Subcutaneous abdominal adipose tissue (tissue), 5 donors: ENCODE measurements at regions not wholly inside any gene's neighbourhood (a gene's known extent, or its start where the extent isn't known, plus 50 kb on each side); places are given as distances from the start of the nearest gene placed in this dataset.
"Not testable (repeated sequence)": the region's sequence is repeated elsewhere in the genome, so short reads cannot be mapped to it uniquely, and the experiment has no call there.

ENCODE experiments used
- H3K27ac ChIP-seq: one replicate; pipeline ENCODE4 v1.7.0; 2013; ENCODE audit warnings: low read depth, mild to moderate bottlenecking, inconsistent platforms, low read length, moderate library complexity
- H3K27me3 ChIP-seq, 5 donors: one replicate each; pipeline ENCODE4 v1.7.0; 2013; ENCODE audit warnings: low read length in 5 of 5, inconsistent platforms in 1 of 5; ENCODE audit not compliant: control insufficient read depth in 5 of 5, insufficient read depth in 4 of 5
- H3K36me3 ChIP-seq, 5 donors: one replicate each; pipeline ENCODE4 v1.7.0; 2013; ENCODE audit warnings: low read length in 5 of 5; ENCODE audit not compliant: control insufficient read depth in 5 of 5, insufficient read depth in 5 of 5
- H3K4me1 ChIP-seq, 5 donors: one replicate each; pipeline ENCODE4 v1.7.0; 2013; ENCODE audit warnings: low read length in 5 of 5, mild to moderate bottlenecking in 3 of 5, moderate library complexity in 1 of 5; ENCODE audit not compliant: control insufficient read depth in 5 of 5, insufficient read depth in 5 of 5
- H3K4me3 ChIP-seq, 5 donors: one replicate each; pipeline ENCODE4 v1.7.0; 2013; ENCODE audit warnings: low read length in 5 of 5, low read depth in 1 of 5
- H3K9ac ChIP-seq, 5 donors: one replicate each; pipeline ENCODE4 v1.7.0; 2013; ENCODE audit warnings: low read length in 5 of 5, mild to moderate bottlenecking in 4 of 5, moderate library complexity in 3 of 5
- H3K9me3 ChIP-seq, 5 donors: one replicate each; pipeline ENCODE4 v1.7.0; 2013; ENCODE audit warnings: low read length in 5 of 5; ENCODE audit not compliant: control insufficient read depth in 5 of 5
- donor health status: healthy.
- donor health status: healthy.
- donor health status: healthy.
- donor health status: healthy.
- donor health status: healthy.

GRCh38 chr5:89662499-89662898 lies 747.1 kb downstream of the CETN3 start:
- H3K4me1 ChIP-seq: no peaks in the 10 kb centered on the region
- peaks cover 0 to 17% (median 11%) of the 10 kb centered on the region in 5 donors for H3K9me3 ChIP-seq
- H3K9ac ChIP-seq: no peak overlapping the region

GRCh38 chr5:89638871-89639270 lies 755.9 kb upstream of the MEF2C start:
- Histone ChIP-seq H3K27ac (no peak overlapping the region), H3K27me3 (no peaks in the 10 kb centered on the region), H3K4me3 (no peak overlapping the region), H3K9me3 (peaks cover 0 to 9% (median 2%) of the 10 kb centered on the region in 5 donors), H3K4me1 (no peaks in the 10 kb centered on the region), H3K9ac (no peak overlapping the region), H3K36me3 (no peaks in the 10 kb centered on the region)

More at GRCh38 chr5:89662499-89662898, 747.1 kb downstream of the CETN3 start:
- Histone ChIP-seq H3K27me3 (no peaks in the 10 kb centered on the region), H3K4me3 (no peak overlapping the region), H3K27ac (no peak overlapping the region), H3K36me3 (no peaks in the 10 kb centered on the region)

- not testable (repeated sequence) for H3K9ac ChIP-seq, H3K4me3 ChIP-seq
Observed at GRCh38 chr5:89634176-89634575, 751.2 kb upstream of the MEF2C start.

GRCh38 chr5:89630064-89630463 lies 747.1 kb upstream of the MEF2C start:
- H3K9me3 ChIP-seq, H3K9ac ChIP-seq: not testable (repeated sequence)

More at GRCh38 chr5:89634176-89634575, 751.2 kb upstream of the MEF2C start:
- not testable (repeated sequence) for H3K36me3 ChIP-seq, H3K27ac ChIP-seq, H3K4me1 ChIP-seq, H3K27me3 ChIP-seq, H3K9me3 ChIP-seq

GRCh38 chr5:89628876-89629635 lies 746.1 kb upstream of the MEF2C start:
- Histone ChIP-seq H3K36me3 (no peaks in the 10 kb centered on the region), H3K27me3 (no peaks in the 10 kb centered on the region), H3K9me3 (peaks cover 0 to 10% (median 6%) of the 10 kb centered on the region in 5 donors), H3K9ac (no peak overlapping the region), H3K4me3 (no peak overlapping the region), H3K4me1 (no peaks in the 10 kb centered on the region), H3K27ac (no peak overlapping the region)

More at GRCh38 chr5:89630064-89630463, 747.1 kb upstream of the MEF2C start:
- H3K27me3 ChIP-seq, H3K27ac ChIP-seq, H3K4me3 ChIP-seq, H3K4me1 ChIP-seq, H3K36me3 ChIP-seq: not testable (repeated sequence)

GRCh38 chr5:89615839-89616518 lies 733.0 kb upstream of the MEF2C start:
- Histone ChIP-seq H3K4me3 (no peak overlapping the region), H3K9ac (no peak overlapping the region), H3K27ac (no peak overlapping the region), H3K9me3 (no peaks in the 10 kb centered on the region), H3K36me3 (no peaks in the 10 kb centered on the region), H3K4me1 (no peaks in the 10 kb centered on the region), H3K27me3 (no peaks in the 10 kb centered on the region)

- Histone ChIP-seq H3K36me3 (no peaks in the 10 kb centered on the region), H3K4me3 (no peak overlapping the region), H3K9me3 (no peaks in the 10 kb centered on the region), H3K27ac (no peak overlapping the region), H3K9ac (no peak overlapping the region), H3K4me1 (no peaks in the 10 kb centered on the region), H3K27me3 (no peaks in the 10 kb centered on the region)
Observed at GRCh38 chr5:89613222-89613956, 730.4 kb upstream of the MEF2C start.

- Histone ChIP-seq H3K4me1 (no peaks in the 10 kb centered on the region), H3K36me3 (no peaks in the 10 kb centered on the region), H3K27ac (no peak overlapping the region), H3K4me3 (no peak overlapping the region), H3K27me3 (no peaks in the 10 kb centered on the region), H3K9me3 (no peaks in the 10 kb centered on the region), H3K9ac (no peak overlapping the region)
Observed at GRCh38 chr5:89606939-89607534, 724.1 kb upstream of the MEF2C start.

GRCh38 chr5:89604342-89604741 lies 721.4 kb upstream of the MEF2C start:
- Histone ChIP-seq H3K4me3 (no peak overlapping the region), H3K9me3 (no peaks in the 10 kb centered on the region), H3K27ac (no peak overlapping the region), H3K4me1 (no peaks in the 10 kb centered on the region), H3K27me3 (no peaks in the 10 kb centered on the region), H3K9ac (no peak overlapping the region), H3K36me3 (no peaks in the 10 kb centered on the region)

GRCh38 chr5:89601880-89602279 lies 718.9 kb upstream of the MEF2C start:
- H3K27me3 ChIP-seq: no peaks in the 10 kb centered on the region
- H3K9me3 ChIP-seq: no peaks in the 10 kb centered on the region
- H3K4me3 ChIP-seq: no peak overlapping the region

More at GRCh38 chr5:89601880-89602279, 718.9 kb upstream of the MEF2C start:
- Histone ChIP-seq H3K27ac (no peak overlapping the region), H3K36me3 (no peaks in the 10 kb centered on the region), H3K9ac (no peak overlapping the region), H3K4me1 (no peaks in the 10 kb centered on the region)
